Activated CD8-positive, alpha-beta T cell treated with anti-CD3 and anti-CD28 coated beads for 36 hours (primary cell): ENCODE measurements at regions not wholly inside any gene's neighbourhood (a gene's known extent, or its start where the extent isn't known, plus 50 kb on each side); places are given as distances from the start of the nearest gene placed in this dataset.

Source experiments
- ATAC-seq: fragments of 200-7000 bp; cut with Tn5 transposase; one replicate; pipeline ENCODE4 v1.10.0; 2021; ENCODE audit warnings: mild to moderate bottlenecking, moderate library complexity
- CTCF ChIA-PET: fragments of 350-600 bp; sonication (Branson Sonifier 250); formaldehyde crosslinking; loops from one replicate; lab custom pipeline; 2021; ENCODE audit warnings: antibody characterized with exemption; lab: Charles Lee
- POLR2A ChIA-PET: fragments of 350-600 bp; sonication (Branson Sonifier 250); formaldehyde crosslinking; loops from one replicate; lab custom pipeline; 2021; ENCODE audit warnings: antibody characterized with exemption; lab: Charles Lee
- DNase-seq: peaks from one replicate; pipeline ENCODE4 v3.0.0-alpha.2; 2020
- H3K27ac Mint-ChIP-seq: one replicate; pipeline ENCODE4 v1.8.0; 2021; ENCODE audit warnings: mild to moderate bottlenecking, mixed read lengths
- H3K27me3 Mint-ChIP-seq: one replicate; pipeline ENCODE4 v1.8.0; 2021; ENCODE audit warnings: mixed read lengths
- H3K36me3 Mint-ChIP-seq: one replicate; pipeline ENCODE4 v1.8.0; 2021; ENCODE audit warnings: low read depth, mixed read lengths
- H3K4me1 Mint-ChIP-seq: one replicate; pipeline ENCODE4 v1.8.0; 2021; ENCODE audit warnings: low read depth, mixed read lengths
- H3K4me3 Mint-ChIP-seq: one replicate; pipeline ENCODE4 v1.8.0; 2021; ENCODE audit warnings: mild to moderate bottlenecking, moderate library complexity, mixed read lengths
- H3K9me3 Mint-ChIP-seq: one replicate; pipeline ENCODE4 v1.8.0; 2021; ENCODE audit warnings: mixed read lengths
- intact Hi-C: fragments of 100-400 bp; cut with micrococcal nuclease; formaldehyde crosslinking; loops from one replicate; pipeline ENCODE4 v1.10.0; 2022
- TF ChIP-seq, protein P1 (sequence below): fragments of 200-600 bp; IDR thresholded peaks from one replicate; pipeline ENCODE4 v1.8.0; 2022; ENCODE audit warnings: antibody characterized with exemption, mild to moderate bottlenecking

- CTCF ChIA-PET, result interaction anchor here (1.1 kb wide), 1 partner anchor 1314 kb away, joined by 3 read pairs; no protein-coding TSS in a partner anchor
- TF ChIP-seq, protein P1, sequence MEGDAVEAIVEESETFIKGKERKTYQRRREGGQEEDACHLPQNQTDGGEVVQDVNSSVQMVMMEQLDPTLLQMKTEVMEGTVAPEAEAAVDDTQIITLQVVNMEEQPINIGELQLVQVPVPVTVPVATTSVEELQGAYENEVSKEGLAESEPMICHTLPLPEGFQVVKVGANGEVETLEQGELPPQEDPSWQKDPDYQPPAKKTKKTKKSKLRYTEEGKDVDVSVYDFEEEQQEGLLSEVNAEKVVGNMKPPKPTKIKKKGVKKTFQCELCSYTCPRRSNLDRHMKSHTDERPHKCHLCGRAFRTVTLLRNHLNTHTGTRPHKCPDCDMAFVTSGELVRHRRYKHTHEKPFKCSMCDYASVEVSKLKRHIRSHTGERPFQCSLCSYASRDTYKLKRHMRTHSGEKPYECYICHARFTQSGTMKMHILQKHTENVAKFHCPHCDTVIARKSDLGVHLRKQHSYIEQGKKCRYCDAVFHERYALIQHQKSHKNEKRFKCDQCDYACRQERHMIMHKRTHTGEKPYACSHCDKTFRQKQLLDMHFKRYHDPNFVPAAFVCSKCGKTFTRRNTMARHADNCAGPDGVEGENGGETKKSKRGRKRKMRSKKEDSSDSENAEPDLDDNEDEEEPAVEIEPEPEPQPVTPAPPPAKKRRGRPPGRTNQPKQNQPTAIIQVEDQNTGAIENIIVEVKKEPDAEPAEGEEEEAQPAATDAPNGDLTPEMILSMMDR, result no peak
- peaks cover 6% of the 10 kb centered on the region for H3K27me3 Mint-ChIP-seq
- DNase-seq (no peak), ATAC-seq (no peak)
- no peak overlapping the region for H3K27ac Mint-ChIP-seq
- H3K4me3 Mint-ChIP-seq, result no peak overlapping the region
- H3K9me3 Mint-ChIP-seq, result no peaks in the 10 kb centered on the region
- no peaks in the 10 kb centered on the region for H3K36me3 Mint-ChIP-seq
- H3K4me1 Mint-ChIP-seq, result no peaks in the 10 kb centered on the region
- intact Hi-C loops, result no loop called here
- POLR2A ChIA-PET, result no interaction called here
These were observed 65.4 kb downstream of the MAF start for GRCh38 chr16:79535130-79535529.

DNA sequence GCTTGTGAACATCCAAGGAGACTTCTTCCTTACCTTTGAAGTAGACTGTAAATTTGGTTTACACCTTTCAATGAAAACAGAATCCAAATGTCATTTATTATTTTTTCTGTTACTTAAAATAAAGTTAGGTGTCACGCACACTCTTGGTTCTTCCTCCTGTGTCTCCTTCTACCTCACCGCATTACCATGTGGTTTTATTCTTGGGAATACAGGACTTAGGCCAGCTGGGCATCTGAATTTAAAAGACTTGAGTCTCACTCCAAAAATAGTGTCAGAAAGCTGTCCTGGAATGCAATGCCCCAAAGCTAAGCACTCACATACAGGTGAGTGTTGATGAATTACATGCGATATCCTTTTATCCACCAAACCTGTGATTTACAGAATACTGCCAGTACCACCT is 66.4 kb downstream of the MAF start:
- no peaks in the 10 kb centered on the region for H3K36me3 Mint-ChIP-seq
- no peak for ATAC-seq
- no peaks in the 10 kb centered on the region for H3K4me1 Mint-ChIP-seq
- ChIA-PET CTCF (interaction anchor here (1.1 kb wide), 1 partner anchor 1315 kb away, joined by 3 read pairs; no protein-coding TSS in a partner anchor), POLR2A (no interaction called here)
- intact Hi-C loops, result no loop called here
- TF ChIP-seq, protein P1, result no peak
- H3K27me3 Mint-ChIP-seq, result peaks cover 6% of the 10 kb centered on the region
- H3K9me3 Mint-ChIP-seq, result no peaks in the 10 kb centered on the region
- H3K27ac Mint-ChIP-seq, result no peak overlapping the region
- DNase-seq, result no peak
- no peak overlapping the region for H3K4me3 Mint-ChIP-seq

- TF ChIP-seq, protein P1, result no peak
- H3K36me3 Mint-ChIP-seq, result no peaks in the 10 kb centered on the region
- ChIA-PET POLR2A (no interaction called here), CTCF (no interaction called here)
- no peak for ATAC-seq
- H3K4me3 Mint-ChIP-seq, result no peak overlapping the region
- H3K27me3 Mint-ChIP-seq, result peaks cover 5% of the 10 kb centered on the region
- intact Hi-C loops, result no loop called here
- H3K27ac Mint-ChIP-seq, result no peak overlapping the region
- no peaks in the 10 kb centered on the region for H3K9me3 Mint-ChIP-seq
- H3K4me1 Mint-ChIP-seq, result no peaks in the 10 kb centered on the region
- DNase-seq, result no peak
These were observed 67.2 kb downstream of the MAF start for GRCh38 chr16:79533292-79533691.

- intact Hi-C loops, result no loop called here
- H3K27me3 Mint-ChIP-seq, result peaks cover 5% of the 10 kb centered on the region
- H3K27ac Mint-ChIP-seq, result no peak overlapping the region
- POLR2A ChIA-PET, result no interaction called here
- DNase-seq (no peak), ATAC-seq (no peak)
- H3K4me1 Mint-ChIP-seq, result no peaks in the 10 kb centered on the region
- H3K36me3 Mint-ChIP-seq, result no peaks in the 10 kb centered on the region
- H3K9me3 Mint-ChIP-seq, result no peaks in the 10 kb centered on the region
- H3K4me3 Mint-ChIP-seq, result no peak overlapping the region
- CTCF ChIA-PET, result interaction anchor here (0.9 kb wide), 1 partner anchor 1249 kb away, joined by 3 read pairs; no protein-coding TSS in a partner anchor
- TF ChIP-seq, protein P1, result no peak
These were observed 67.8 kb downstream of the MAF start for GRCh38 chr16:79532785-79533184.

DNA sequence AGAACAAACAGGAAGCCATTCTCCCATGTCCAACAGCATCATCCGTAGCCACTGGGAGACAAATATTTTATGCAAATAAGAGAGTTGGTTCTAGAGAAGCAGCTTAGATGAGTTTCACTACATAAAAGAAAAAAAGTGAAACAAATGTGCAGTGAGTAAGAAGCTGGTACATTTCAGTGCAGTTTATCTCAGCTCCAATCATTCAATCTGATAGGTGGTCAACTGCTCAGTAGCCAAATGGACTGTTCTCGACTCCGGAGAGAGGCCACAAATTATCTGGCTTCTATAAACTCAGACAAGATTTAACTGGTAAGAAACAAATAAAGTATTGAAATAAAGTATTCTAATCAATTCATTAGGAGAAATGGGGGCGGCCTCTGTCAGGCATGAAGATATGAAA is 68.3 kb downstream of the MAF start:
- TF ChIP-seq, protein P1, result no peak
- CTCF ChIA-PET, result interaction anchor here (0.9 kb wide), 1 partner anchor 1249 kb away, joined by 3 read pairs; no protein-coding TSS in a partner anchor
- Mint-ChIP-seq H3K9me3 (no peaks in the 10 kb centered on the region), H3K4me3 (no peak overlapping the region), H3K27ac (no peak overlapping the region), H3K27me3 (peaks cover 5% of the 10 kb centered on the region), H3K36me3 (no peaks in the 10 kb centered on the region), H3K4me1 (no peaks in the 10 kb centered on the region)
- intact Hi-C loops, result no loop called here
- no peak for ATAC-seq
- POLR2A ChIA-PET, result no interaction called here
- DNase-seq, result no peak
